Germinal center (tissue), 1 donor: ENCODE measurements at regions not wholly inside any gene's neighbourhood (a gene's known extent, or its start where the extent isn't known, plus 50 kb on each side); places are given as distances from the start of the nearest gene placed in this dataset.
A peak's percentile ranks its signal among the peaks of the same experiment; 100 is the strongest.

Experiments
- DNase-seq: peaks from one replicate; pipeline ENCODE4 v3.0.0; 2012; ENCODE audit warnings: mixed read lengths, low spot score

GRCh38 chr18:21997207-21998143, 171.9 kb upstream of the GATA6 start:
- peak; percentile 42 for DNase-seq

GRCh38 chr18:21998486-21998885, 170.9 kb upstream of the GATA6 start:
- DNase-seq = no peak

GRCh38 chr18:22001912-22002487, 167.4 kb upstream of the GATA6 start:
- no peak for DNase-seq

GRCh38 chr18:22005191-22005841, 164.1 kb upstream of the GATA6 start:
- no peak for DNase-seq

- DNase-seq = no peak
These were observed 162.9 kb upstream of the GATA6 start for GRCh38 chr18:22006458-22006857.

- DNase-seq = no peak
These were observed 160.1 kb upstream of the GATA6 start for GRCh38 chr18:22009242-22009641.

- no peak for DNase-seq
These were observed 155.4 kb upstream of the GATA6 start for GRCh38 chr18:22013993-22014392.

- DNase-seq = no peak
These were observed 154.2 kb upstream of the GATA6 start for GRCh38 chr18:22015156-22015555.

GRCh38 chr18:22018366-22018765, 151.0 kb upstream of the GATA6 start:
- no peak for DNase-seq

- DNase-seq = no peak
These were observed 150.2 kb upstream of the GATA6 start for GRCh38 chr18:22019193-22019592.

- no peak for DNase-seq
These were observed 149.1 kb upstream of the GATA6 start for GRCh38 chr18:22020127-22020866.

GRCh38 chr18:22020867-22021370, 148.5 kb upstream of the GATA6 start:
- no peak for DNase-seq

- no peak for DNase-seq
These were observed 147.7 kb upstream of the GATA6 start for GRCh38 chr18:22021701-22022100.

GRCh38 chr18:22024924-22025323, 144.5 kb upstream of the GATA6 start:
- no peak for DNase-seq

GRCh38 chr18:22026362-22026761, 143.0 kb upstream of the GATA6 start:
- DNase-seq = no peak

GRCh38 chr18:22026889-22027288, 142.5 kb upstream of the GATA6 start:
- DNase-seq = no peak

- DNase-seq = no peak
These were observed 137.8 kb upstream of the GATA6 start for GRCh38 chr18:22031611-22032010.

- DNase-seq = no peak
These were observed 136.9 kb upstream of the GATA6 start for GRCh38 chr18:22032392-22032961.

- DNase-seq = no peak
These were observed 136.3 kb upstream of the GATA6 start for GRCh38 chr18:22033085-22033484.

- DNase-seq = no peak
These were observed 135.1 kb upstream of the GATA6 start for GRCh38 chr18:22034276-22034675.

GRCh38 chr18:22040533-22040932, 128.9 kb upstream of the GATA6 start:
- no peak for DNase-seq

GRCh38 chr18:22043837-22044236, 125.6 kb upstream of the GATA6 start:
- no peak for DNase-seq
